HepG2 (cell line): ENCODE measurements at regions not wholly inside any gene's neighbourhood (a gene's known extent, or its start where the extent isn't known, plus 50 kb on each side); places are given as distances from the start of the nearest gene placed in this dataset.

ENCODE experiments used
- ADNP ChIP-seq: sonication (generic); formaldehyde crosslinking; IDR thresholded peaks from 2 replicates; pipeline ENCODE4 v1.4.0; 2020; ENCODE audit warnings: missing genetic modification reagents
- AHDC1 ChIP-seq: sonication (generic); formaldehyde crosslinking; IDR thresholded peaks from 2 replicates; pipeline ENCODE4 v1.5.1; 2020; ENCODE audit warnings: mild to moderate bottlenecking, missing genetic modification reagents, borderline replicate concordance
- FIP1L1 ChIP-seq: fragments of 200-400 bp; formaldehyde crosslinking; IDR thresholded peaks from 2 replicates; pipeline ENCODE4 v1.6.1; 2018; ENCODE audit warnings: low read depth, mild to moderate bottlenecking, low read length, moderate library complexity, borderline replicate concordance; ENCODE audit not compliant: insufficient read depth
- GATAD2A ChIP-seq: IDR thresholded peaks from 2 replicates; pipeline ENCODE4 v1.6.1; 2016
- GTF3A ChIP-seq: sonication (generic); formaldehyde crosslinking; conservative IDR thresholded peaks from 2 replicates; pipeline ENCODE4 v1.4.0; 2020; ENCODE audit warnings: mild to moderate bottlenecking, missing genetic modification reagents
- KDM6A ChIP-seq: IDR thresholded peaks from 2 replicates; pipeline ENCODE4 v1.6.1; 2016; ENCODE audit warnings: low read depth
- KMT2B ChIP-seq: IDR thresholded peaks from 2 replicates; pipeline ENCODE4 v1.6.1; 2016; ENCODE audit warnings: missing genetic modification reagents, missing compliant biosample characterization
- MED13 ChIP-seq: sonication (generic); formaldehyde crosslinking; IDR thresholded peaks from 2 replicates; pipeline ENCODE4 v1.5.0; 2020; ENCODE audit warnings: missing genetic modification reagents
- MYPOP ChIP-seq: sonication (generic); formaldehyde crosslinking; IDR thresholded peaks from 2 replicates; pipeline ENCODE4 v1.8.1; 2023; ENCODE audit warnings: mild to moderate bottlenecking, moderate library complexity, missing genetic modification reagents
- POLR2G ChIP-seq: fragments of 200-400 bp; formaldehyde crosslinking; IDR thresholded peaks from 2 replicates; pipeline ENCODE4 v1.6.1; 2018; ENCODE audit warnings: mild to moderate bottlenecking, low read depth, low read length, moderate library complexity
- SP4 ChIP-seq: sonication (generic); formaldehyde crosslinking; IDR thresholded peaks from 2 replicates; pipeline ENCODE4 v1.8.1; 2023; ENCODE audit warnings: mild to moderate bottlenecking, missing genetic modification reagents
- ZFP62 ChIP-seq: sonication (generic); formaldehyde crosslinking; IDR thresholded peaks from 2 replicates; pipeline ENCODE4 v1.4.0; 2020; ENCODE audit warnings: missing genetic modification reagents
- ZGPAT ChIP-seq: IDR thresholded peaks from 2 replicates; pipeline ENCODE4 v1.6.1; 2016; ENCODE audit warnings: mild to moderate bottlenecking
- ZNF143 ChIP-seq: sonication (generic); formaldehyde crosslinking; IDR thresholded peaks from 2 replicates; pipeline ENCODE4 v1.4.0; 2020; ENCODE audit warnings: missing genetic modification reagents
- ZNF17 ChIP-seq: sonication (generic); formaldehyde crosslinking; IDR thresholded peaks from 2 replicates; pipeline ENCODE4 v1.5.0; 2020; ENCODE audit warnings: mild to moderate bottlenecking, missing genetic modification reagents
- ZNF543 ChIP-seq: sonication (generic); formaldehyde crosslinking; IDR thresholded peaks from 2 replicates; pipeline ENCODE4 v1.4.0; 2020; ENCODE audit warnings: mild to moderate bottlenecking, missing genetic modification reagents
- ZNF607 ChIP-seq: sonication (generic); formaldehyde crosslinking; IDR thresholded peaks from 2 replicates; pipeline ENCODE4 v1.5.1; 2020; ENCODE audit warnings: missing genetic modification reagents, mild to moderate bottlenecking, borderline replicate concordance
- TF ChIP-seq, protein P1 (sequence below): sonication (generic); formaldehyde crosslinking; conservative IDR thresholded peaks from 2 replicates; pipeline ENCODE4 v1.4.0; 2020; ENCODE audit warnings: mild to moderate bottlenecking, missing genetic modification reagents, moderate library complexity

- TF ChIP-seq FIP1L1 (no peak), GTF3A (CRISPR knock-in tag) (no peak), MED13 (CRISPR knock-in tag) (no peak), ZGPAT (0 out of 2 replicates have a peak, but pooled peaks have one; percentile 9), ZNF543 (CRISPR knock-in tag) (0 out of 2 replicates have a peak, but pooled peaks have one; percentile 66), SP4 (CRISPR knock-in tag) (no peak), ZNF143 (CRISPR knock-in tag) (no peak), MYPOP (no peak), ZNF607 (CRISPR knock-in tag) (no peak), ADNP (no peak), ZNF17 (CRISPR knock-in tag) (no peak), POLR2G (no peak), KDM6A (CRISPR knock-in tag) (no peak), KMT2B (CRISPR knock-in tag) (no peak), AHDC1 (CRISPR knock-in tag) (peak; percentile 51; the same call in 1 of the 2 replicates), ZFP62 (CRISPR knock-in tag) (no peak), GATAD2A (no peak; the same call in 1 of the 2 replicates)
- TF ChIP-seq, protein P1, sequence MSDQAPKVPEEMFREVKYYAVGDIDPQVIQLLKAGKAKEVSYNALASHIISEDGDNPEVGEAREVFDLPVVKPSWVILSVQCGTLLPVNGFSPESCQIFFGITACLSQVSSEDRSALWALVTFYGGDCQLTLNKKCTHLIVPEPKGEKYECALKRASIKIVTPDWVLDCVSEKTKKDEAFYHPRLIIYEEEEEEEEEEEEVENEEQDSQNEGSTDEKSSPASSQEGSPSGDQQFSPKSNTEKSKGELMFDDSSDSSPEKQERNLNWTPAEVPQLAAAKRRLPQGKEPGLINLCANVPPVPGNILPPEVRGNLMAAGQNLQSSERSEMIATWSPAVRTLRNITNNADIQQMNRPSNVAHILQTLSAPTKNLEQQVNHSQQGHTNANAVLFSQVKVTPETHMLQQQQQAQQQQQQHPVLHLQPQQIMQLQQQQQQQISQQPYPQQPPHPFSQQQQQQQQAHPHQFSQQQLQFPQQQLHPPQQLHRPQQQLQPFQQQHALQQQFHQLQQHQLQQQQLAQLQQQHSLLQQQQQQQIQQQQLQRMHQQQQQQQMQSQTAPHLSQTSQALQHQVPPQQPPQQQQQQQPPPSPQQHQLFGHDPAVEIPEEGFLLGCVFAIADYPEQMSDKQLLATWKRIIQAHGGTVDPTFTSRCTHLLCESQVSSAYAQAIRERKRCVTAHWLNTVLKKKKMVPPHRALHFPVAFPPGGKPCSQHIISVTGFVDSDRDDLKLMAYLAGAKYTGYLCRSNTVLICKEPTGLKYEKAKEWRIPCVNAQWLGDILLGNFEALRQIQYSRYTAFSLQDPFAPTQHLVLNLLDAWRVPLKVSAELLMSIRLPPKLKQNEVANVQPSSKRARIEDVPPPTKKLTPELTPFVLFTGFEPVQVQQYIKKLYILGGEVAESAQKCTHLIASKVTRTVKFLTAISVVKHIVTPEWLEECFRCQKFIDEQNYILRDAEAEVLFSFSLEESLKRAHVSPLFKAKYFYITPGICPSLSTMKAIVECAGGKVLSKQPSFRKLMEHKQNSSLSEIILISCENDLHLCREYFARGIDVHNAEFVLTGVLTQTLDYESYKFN (CRISPR knock-in tag): peak; percentile 58
These were observed 81.0 kb downstream of the CCDC34 start (continued) for GRCh38 chr11:27281740-27282590.
